ENCODE measurements at regions not wholly inside any gene's neighbourhood (a gene's known extent, or its start where the extent isn't known, plus 50 kb on each side); places are given as distances from the start of the nearest gene placed in this dataset.

GRCh38 chr6:15048367-15048766 lies 197.5 kb upstream of the JARID2 start:
- TF ChIP-seq GLIS3 (CRISPR knock-in tag; IDR thresholded peaks at IDR 0.05) (no peak), RARB (CRISPR knock-in tag; IDR thresholded peaks at IDR 0.05) (no peak), SNAI2 (CRISPR knock-in tag; IDR thresholded peaks at IDR 0.05) (no peak), PATZ1 (CRISPR knock-in tag; IDR thresholded peaks at IDR 0.05; ENCODE audit: borderline replicate concordance) (no peak), POU6F1 (CRISPR knock-in tag; IDR thresholded peaks at IDR 0.05; ENCODE audit: borderline replicate concordance, low read depth) (no peak), ZFP3 (CRISPR knock-in tag; IDR thresholded peaks at IDR 0.05) (no peak), ARNTL (CRISPR knock-in tag; IDR thresholded peaks at IDR 0.05; ENCODE audit: borderline replicate concordance, low read depth) (no peak), TSHZ2 (CRISPR knock-in tag; IDR thresholded peaks at IDR 0.05) (no peak), TCF4 (CRISPR knock-in tag; IDR thresholded peaks at IDR 0.05; ENCODE audit: borderline replicate concordance) (no peak), CSRNP3 (CRISPR knock-in tag; IDR thresholded peaks at IDR 0.05) (no peak)
